H1 (cell line): ENCODE measurements at regions not wholly inside any gene's neighbourhood (a gene's known extent, or its start where the extent isn't known, plus 50 kb on each side); places are given as distances from the start of the nearest gene placed in this dataset.

Experiments used
- CTCF ChIA-PET: fragments of 300-600 bp; sonication (Branson Sonifier 250); formaldehyde crosslinking; loops from one replicate; lab custom pipeline; 2021; ENCODE audit not compliant: partially characterized antibody; lab: Charles Lee
- POLR2A ChIA-PET: fragments of 300-600 bp; sonication (Branson Sonifier 250); formaldehyde crosslinking; loops from one replicate; lab custom pipeline; 2021; ENCODE audit warnings: inconsistent platforms; ENCODE audit not compliant: partially characterized antibody; lab: Charles Lee
- DNase-seq, 2 experiments: peaks; one replicate each; pipeline versions ENCODE4 v3.0.0 to v3.0.0-alpha.2; 2010 to 2022; ENCODE audit warnings: low spot score in 2 of 2, low read depth in 1 of 2, mixed read lengths in 1 of 2
- FAIRE-seq: peaks from 2 replicates; lab custom pipeline; 2011; peaks lifted over from hg19 to GRCh38; lab: Jason Lieb, UNC
- H2AFZ ChIP-seq: 2 replicates; pipeline ENCODE4 v1.8.1; 2012; ENCODE audit warnings: low read length, inconsistent platforms
- H2AK5ac ChIP-seq: 2 replicates; pipeline ENCODE4 v1.6.1; 2013; ENCODE audit warnings: low read depth, low read length
- H2BK120ac ChIP-seq: replicated peaks from 2 replicates; pipeline ENCODE3; 2013; ENCODE audit warnings: low read depth, low read length, inconsistent platforms
- H2BK12ac ChIP-seq: 2 replicates; pipeline ENCODE4 v1.6.1; 2013; ENCODE audit warnings: low read depth, low read length
- H2BK15ac ChIP-seq: 2 replicates; pipeline ENCODE4 v1.6.1; 2013; ENCODE audit warnings: low read length
- H2BK20ac ChIP-seq: 2 replicates; pipeline ENCODE4 v1.6.1; 2013; ENCODE audit warnings: low read length
- H2BK5ac ChIP-seq: 2 replicates; pipeline ENCODE4 v1.6.1; 2013; ENCODE audit warnings: low read depth, low read length
- H3K14ac ChIP-seq: 2 replicates; pipeline ENCODE4 v1.6.1; 2013; ENCODE audit warnings: inconsistent platforms; ENCODE audit not compliant: insufficient read length
- H3K18ac ChIP-seq: 2 replicates; pipeline ENCODE4 v1.6.1; 2013; ENCODE audit warnings: low read length; ENCODE audit errors: extremely low read depth
- H3K23ac ChIP-seq: 2 replicates; pipeline ENCODE4 v1.6.1; 2013; ENCODE audit warnings: inconsistent platforms; ENCODE audit not compliant: insufficient read length
- H3K23me2 ChIP-seq: 2 replicates; pipeline ENCODE4 v1.6.1; 2013; ENCODE audit warnings: low read depth, low read length
- H3K27ac ChIP-seq: 2 replicates; pipeline ENCODE4 v1.6.1; 2011; ENCODE audit warnings: low read depth, low read length, inconsistent platforms
- H3K27me3 ChIP-seq, 4 experiments: replicated peaks in 1 of 4; 1 replicate in 1 of 4; 2 replicates in 3 of 4; pipeline versions ENCODE4 v1.6.1 to v1.8.1; 2011 to 2013; ENCODE audit warnings: low read length in 3 of 4, mild to moderate bottlenecking in 3 of 4, inconsistent platforms in 2 of 4, mixed read lengths in 2 of 4, moderate library complexity in 1 of 4; ENCODE audit not compliant: control insufficient read depth in 3 of 4, insufficient read depth in 3 of 4; ENCODE audit errors: extremely low read depth in 1 of 4
- H3K36me3 ChIP-seq, 4 experiments: 2 replicates each; pipeline versions ENCODE4 v1.6.1 to v1.8.1; 2011 to 2013; ENCODE audit warnings: mild to moderate bottlenecking in 4 of 4, low read length in 3 of 4, moderate library complexity in 2 of 4, control low read depth in 1 of 4, inconsistent platforms in 1 of 4; ENCODE audit not compliant: insufficient read depth in 4 of 4, control insufficient read depth in 2 of 4
- H3K4ac ChIP-seq: replicated peaks from 2 replicates; pipeline ENCODE3; 2013; ENCODE audit warnings: low read length, low read depth, mixed read lengths, inconsistent platforms; ENCODE audit not compliant: insufficient read length
- H3K4me1 ChIP-seq, 4 experiments: replicated peaks in 1 of 4; 1 replicate in 1 of 4; 2 replicates in 3 of 4; pipeline versions ENCODE4 v1.6.1 to v1.8.1; 2011 to 2013; ENCODE audit warnings: low read length in 3 of 4, inconsistent platforms in 2 of 4, mixed read lengths in 1 of 4; ENCODE audit not compliant: insufficient read depth in 4 of 4, control insufficient read depth in 3 of 4
- H3K4me2 ChIP-seq, 2 experiments: 2 replicates each; pipeline versions ENCODE4 v1.6.1 to v1.8.1; 2011 to 2013; ENCODE audit warnings: low read depth in 2 of 2, low read length in 2 of 2, control low read depth in 1 of 2, inconsistent platforms in 1 of 2, mild to moderate bottlenecking in 1 of 2; ENCODE audit not compliant: insufficient read depth in 1 of 2
- H3K4me3 ChIP-seq, 4 experiments: fragments of 200-600, 300-600 bp in 1 of 4; sonication (generic), shearing (Covaris generic), sonication (Bioruptor Twin) in 1 of 4; 2 replicates each; pipeline versions ENCODE4 v1.5.1 to v1.8.1; 2011 to 2016; ENCODE audit warnings: low read length in 4 of 4, low read depth in 3 of 4, control low read depth in 2 of 4, inconsistent platforms in 2 of 4, mild to moderate bottlenecking in 2 of 4, mixed read lengths in 1 of 4, moderate library complexity in 1 of 4; ENCODE audit not compliant: insufficient read depth in 2 of 4; ENCODE audit errors: extremely low read depth in 1 of 4
- H3K56ac ChIP-seq: replicated peaks from 2 replicates; pipeline ENCODE3; 2013; ENCODE audit warnings: low read depth, mild to moderate bottlenecking, mixed read lengths, low read length, inconsistent platforms; ENCODE audit not compliant: insufficient read length
- H3K79me1 ChIP-seq: 2 replicates; pipeline ENCODE4 v1.6.1; 2013; ENCODE audit warnings: low read depth, low read length, control low read depth
- H3K79me2 ChIP-seq, 2 experiments: 2 replicates each; pipeline versions ENCODE4 v1.6.1 to v1.8.1; 2012 to 2013; ENCODE audit warnings: low read length in 2 of 2, mild to moderate bottlenecking in 2 of 2, inconsistent platforms in 1 of 2; ENCODE audit not compliant: insufficient read depth in 2 of 2, control insufficient read depth in 1 of 2
- H3K9ac ChIP-seq, 4 experiments: replicated peaks in 1 of 4; 1 replicate in 1 of 4; 2 replicates in 3 of 4; pipeline versions ENCODE4 v1.6.1 to v1.8.1; 2011 to 2013; ENCODE audit warnings: low read depth in 3 of 4, low read length in 3 of 4, control low read depth in 2 of 4, mild to moderate bottlenecking in 2 of 4, moderate library complexity in 2 of 4, inconsistent platforms in 1 of 4; ENCODE audit errors: extremely low read depth in 1 of 4
- H3K9me3 ChIP-seq, 2 experiments: 2 replicates each; pipeline versions ENCODE4 v1.6.1 to v1.8.1; 2012 to 2013; ENCODE audit warnings: mild to moderate bottlenecking in 2 of 2, moderate library complexity in 2 of 2, control low read depth in 1 of 2, inconsistent platforms in 1 of 2, low read depth in 1 of 2, low read length in 1 of 2, mixed read lengths in 1 of 2; ENCODE audit not compliant: insufficient read depth in 2 of 2
- H4K20me1 ChIP-seq, 2 experiments: replicated peaks in 1 of 2; 2 replicates each; pipeline versions ENCODE3 to v1.8.1; 2011 to 2013; ENCODE audit warnings: inconsistent platforms in 2 of 2, low read length in 2 of 2, mild to moderate bottlenecking in 1 of 2; ENCODE audit not compliant: insufficient read depth in 2 of 2, control insufficient read depth in 1 of 2
- H4K5ac ChIP-seq: 2 replicates; pipeline ENCODE4 v1.6.1; 2013; ENCODE audit warnings: low read length, low read depth, mixed read lengths, inconsistent platforms; ENCODE audit not compliant: insufficient read length
- H4K8ac ChIP-seq: 2 replicates; pipeline ENCODE4 v1.8.0; 2013; ENCODE audit warnings: mild to moderate bottlenecking, moderate library complexity, low read length, inconsistent platforms; ENCODE audit not compliant: insufficient read depth; ENCODE audit errors: extremely low read depth
- H4K91ac ChIP-seq: replicated peaks from 2 replicates; pipeline ENCODE3; 2013; ENCODE audit warnings: low read length, mixed read lengths, inconsistent platforms; ENCODE audit not compliant: insufficient read length
- CBX5 ChIP-seq: fragments of 300-800, 300-1000 bp; sonication (generic); IDR thresholded peaks from 2 replicates; pipeline ENCODE4 v1.7.1; 2016; ENCODE audit warnings: antibody characterized with exemption, low read length, low read depth
- GABPA ChIP-seq: IDR thresholded peaks from 2 replicates; pipeline ENCODE4 v1.6.1; 2011; ENCODE audit warnings: mild to moderate bottlenecking, low read length, moderate library complexity, borderline replicate concordance; ENCODE audit not compliant: insufficient read depth
- NRF1 ChIP-seq: IDR thresholded peaks from 2 replicates; pipeline ENCODE4 v1.6.1; 2011; ENCODE audit warnings: mild to moderate bottlenecking, low read depth, low read length, improper control_type of control experiment
- RAD21 ChIP-seq, 2 experiments: IDR thresholded peaks in 1 of 2; conservative IDR thresholded peaks in 1 of 2; 2 replicates each; pipeline ENCODE4 v1.6.1; 2011; ENCODE audit warnings: low read depth in 2 of 2, low read length in 2 of 2, improper control_type of control experiment in 1 of 2, inconsistent platforms in 1 of 2, mild to moderate bottlenecking in 1 of 2, moderate library complexity in 1 of 2
- SRF ChIP-seq: IDR thresholded peaks from 2 replicates; pipeline ENCODE4 v1.6.1; 2011; ENCODE audit warnings: mild to moderate bottlenecking, low read depth, low read length, moderate library complexity
- WGBS, 2 experiments: shearing (Covaris generic) in 1 of 2; methylation state at CpG; one replicate each; pipeline versions ENCODE4 v1.1.6 to v1.1.7; 2013 to 2015; ENCODE audit warnings: low lambda C conversion rate in 2 of 2, mixed read lengths in 2 of 2, inconsistent platforms in 1 of 2, low coverage in 1 of 2, missing lambda C conversion rate in 1 of 2; ENCODE audit not compliant: insufficient replicate concordance in 2 of 2, insufficient coverage in 1 of 2, insufficient read length in 1 of 2; ENCODE audit errors: extremely low coverage in 1 of 2, missing lambda C conversion rate in 1 of 2; 5-methylcytosine and 5-hydroxymethylcytosine counted together
- TF ChIP-seq, protein P1 (sequence below): IDR thresholded peaks from 2 replicates; pipeline ENCODE4 v1.6.1; 2011; ENCODE audit warnings: low read depth, mild to moderate bottlenecking, low read length; ENCODE audit not compliant: insufficient read depth

DNA sequence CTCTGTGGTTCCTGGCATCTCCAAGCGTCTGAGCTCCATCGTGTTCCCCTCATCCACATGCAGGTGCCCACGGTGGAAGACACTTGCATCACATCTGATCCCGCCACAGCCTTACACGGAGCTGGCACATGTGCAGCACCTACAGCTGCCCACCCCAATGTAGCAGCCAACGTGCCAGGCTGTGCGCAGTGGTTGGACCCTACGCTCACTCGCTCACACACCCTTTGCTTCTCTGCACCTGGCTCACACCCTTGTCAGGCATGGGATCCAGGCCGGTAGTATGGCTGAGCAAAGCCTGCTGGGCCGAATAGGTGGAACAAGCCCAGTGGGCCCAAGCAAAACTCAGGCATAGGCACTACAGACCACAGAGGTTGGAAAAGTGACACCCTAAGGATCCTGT is 567.2 kb downstream of the FSCB start:
- Histone ChIP-seq H3K23me2 (no peaks in the 10 kb centered on the region), H3K56ac (no peak overlapping the region), H3K23ac (no peak overlapping the region), H3K14ac (no peak overlapping the region), H3K9ac (no peak overlapping the region), H3K18ac (no peak overlapping the region), H2BK120ac (no peak overlapping the region), H2BK20ac (no peak overlapping the region), H2BK5ac (no peak overlapping the region), H4K8ac (no peak overlapping the region), H3K36me3 (no peaks in the 10 kb centered on the region), H4K91ac (no peak overlapping the region), H3K4me1 (no peaks in the 10 kb centered on the region; a peak in 1 of 7 replicates), H3K4ac (no peak overlapping the region), H3K4me2 (no peak overlapping the region), H2AFZ (no peak overlapping the region), H3K9me3 (peaks cover 0 to 3% of the 10 kb centered on the region in 2 experiments; a peak in 1 of 4 replicates), H3K27me3 (no peaks in the 10 kb centered on the region), H3K27ac (no peak overlapping the region), H3K79me2 (no peaks in the 10 kb centered on the region), H2BK12ac (no peak overlapping the region; the same call in 1 of the 2 replicates), H2BK15ac (no peak overlapping the region), H2AK5ac (no peak overlapping the region), H4K20me1 (no peaks in the 10 kb centered on the region), H3K4me3 (no peak overlapping the region), H3K79me1 (no peaks in the 10 kb centered on the region), H4K5ac (no peak overlapping the region)
- ChIA-PET CTCF (no interaction called here), POLR2A (no interaction called here)
- no peak for DNase-seq
- no peak for FAIRE-seq
- 83% methylated on average over 10 of the region's 11 CpGs; no CpG with 5 or more reads in 1 of the 2 experiments for WGBS, 2 experiments
- no peak for TF ChIP-seq SRF
- TF ChIP-seq, protein P1, sequence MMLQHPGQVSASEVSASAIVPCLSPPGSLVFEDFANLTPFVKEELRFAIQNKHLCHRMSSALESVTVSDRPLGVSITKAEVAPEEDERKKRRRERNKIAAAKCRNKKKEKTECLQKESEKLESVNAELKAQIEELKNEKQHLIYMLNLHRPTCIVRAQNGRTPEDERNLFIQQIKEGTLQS = no peak
- TF ChIP-seq GABPA = no peak
- no peak for TF ChIP-seq CBX5
- no peak for TF ChIP-seq NRF1
- no peak for TF ChIP-seq RAD21 (IDR thresholded peaks at IDR 0.05 in 1 of 2, conservative IDR thresholded peaks at IDR 0.05 in 1 of 2; ENCODE audit: low read depth in 2 of 2, low read length in 2 of 2)
